HG03280 (cell line): ENCODE measurements at regions not wholly inside any gene's neighbourhood (a gene's known extent, or its start where the extent isn't known, plus 50 kb on each side); places are given as distances from the start of the nearest gene placed in this dataset.

Experiments used
- ATAC-seq: cut with Tn5 transposase; IDR thresholded peaks from one replicate; pipeline ENCODE4 v1.9.1; 2021; ENCODE audit warnings: mild to moderate bottlenecking, moderate library complexity; ENCODE audit not compliant: unreplicated experiment

DNA sequence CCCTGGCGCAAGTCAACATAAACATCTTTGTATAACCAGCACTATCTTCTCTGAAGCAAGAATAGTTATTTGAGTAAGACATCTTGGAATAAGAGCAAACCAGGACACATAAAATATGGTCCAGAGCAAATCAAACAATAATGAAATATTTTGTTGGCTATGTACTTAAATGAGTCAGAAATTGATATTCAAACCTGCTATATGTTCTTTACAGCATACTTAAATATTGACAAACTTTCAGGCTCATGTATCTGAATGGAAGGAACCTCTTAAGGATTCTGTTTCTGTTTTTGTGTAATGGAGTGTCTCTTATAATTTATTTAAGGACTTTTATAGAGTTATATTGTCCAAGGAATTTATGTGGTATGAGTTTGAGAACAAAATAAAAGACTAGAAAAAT lies 747.3 kb downstream of the EFNA5 start:
- no peak for ATAC-seq

GRCh38 chr5:106921567-106921966 lies 749.2 kb downstream of the EFNA5 start:
- no peak for ATAC-seq

DNA sequence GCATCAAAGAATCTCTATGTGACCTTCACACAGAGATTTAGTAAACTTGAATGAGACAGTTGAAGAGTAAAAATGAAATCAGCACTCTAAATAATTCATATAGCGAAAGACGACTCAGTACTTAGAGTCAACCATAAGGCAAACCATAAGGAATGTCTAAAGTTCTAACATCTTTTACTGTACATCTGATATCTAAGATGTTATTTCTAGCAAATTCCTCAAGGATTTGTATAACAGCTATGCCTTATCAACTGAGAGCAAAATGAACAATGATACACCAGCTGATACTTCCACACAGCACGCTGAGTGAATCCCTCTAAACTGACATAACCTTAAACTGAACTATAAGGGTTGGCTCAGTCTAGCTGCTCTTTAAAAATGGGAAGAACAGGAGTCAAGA lies 760.3 kb downstream of the EFNA5 start:
- no peak for ATAC-seq

GRCh38 chr5:106909716-106910115 lies 761.0 kb downstream of the EFNA5 start:
- ATAC-seq: no peak

DNA sequence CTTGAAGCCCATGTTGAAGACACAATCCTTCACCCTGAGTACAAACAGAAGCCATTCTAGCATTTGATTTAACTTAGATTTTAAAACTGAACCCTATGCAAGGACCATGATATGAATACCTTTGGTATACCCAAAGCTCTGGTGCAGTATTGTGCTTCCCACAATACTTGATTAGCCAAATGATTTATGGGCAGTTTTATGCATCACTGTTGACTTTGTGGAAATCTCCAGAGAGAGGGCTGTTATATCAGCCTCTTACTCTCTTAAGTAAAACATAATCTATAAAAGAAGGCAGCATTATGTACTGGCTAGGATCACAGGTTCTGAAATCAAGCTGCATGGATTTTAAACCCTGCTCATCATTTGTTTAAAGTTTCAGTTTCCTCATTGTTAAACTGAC lies 762.8 kb downstream of the EFNA5 start:
- no peak for ATAC-seq

DNA sequence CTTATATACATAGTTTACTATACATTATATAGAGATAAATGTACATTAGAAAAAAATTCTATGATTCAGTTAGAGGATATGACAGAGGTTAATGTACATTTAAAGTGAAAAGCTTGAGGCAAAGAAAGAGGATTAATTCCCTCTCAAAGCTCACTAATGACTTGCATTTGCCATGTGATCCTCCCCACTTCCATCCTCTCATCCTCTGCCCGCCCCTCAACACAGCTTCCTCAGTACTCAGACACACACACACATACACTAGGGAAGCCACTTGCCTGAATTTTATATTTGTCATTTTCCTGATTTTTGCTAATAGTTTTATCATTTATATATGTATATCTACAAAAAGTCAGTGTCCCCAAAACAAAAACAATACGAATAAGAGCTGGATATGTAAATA lies 764.5 kb downstream of the EFNA5 start:
- no peak for ATAC-seq

- no peak for ATAC-seq
Observed at GRCh38 chr5:106894964-106895363, 775.8 kb downstream of the EFNA5 start.

DNA sequence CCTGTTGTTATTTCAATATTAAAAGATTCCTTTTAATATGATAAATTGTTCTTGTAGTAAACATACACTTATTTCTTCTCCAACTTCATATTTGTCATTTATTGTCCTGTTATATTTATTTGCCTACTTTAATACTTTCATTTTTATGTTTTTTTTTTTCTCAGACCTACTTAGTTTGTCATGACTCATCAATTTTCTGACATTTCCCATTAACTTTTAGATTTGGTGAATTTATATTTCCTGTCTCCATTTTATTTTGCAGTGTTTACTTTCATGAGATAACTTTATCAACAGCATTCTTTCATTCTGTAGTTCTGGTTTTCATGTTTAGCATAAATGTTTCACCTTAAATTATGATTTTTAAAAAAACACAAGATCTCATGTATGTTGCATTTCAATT lies 788.7 kb downstream of the EFNA5 start:
- ATAC-seq: no peak

DNA sequence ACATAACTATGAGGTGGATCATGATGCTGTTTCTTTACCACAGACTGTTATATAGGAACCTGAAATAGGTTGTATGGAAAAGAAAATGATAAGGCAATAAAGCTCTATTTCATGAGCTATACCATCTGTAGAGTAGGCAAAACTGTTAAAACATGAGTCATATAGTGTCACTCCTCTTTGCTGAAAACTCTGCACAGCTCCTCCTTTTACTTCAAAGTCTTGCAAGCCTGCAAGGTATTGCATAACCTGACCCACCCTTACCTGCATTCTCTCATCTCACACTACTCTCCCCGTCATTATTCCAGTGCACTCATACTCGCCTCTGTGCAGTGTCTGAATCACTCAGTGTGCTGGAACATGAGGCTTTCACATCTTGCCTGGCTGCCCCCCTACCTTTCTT lies 790.1 kb downstream of the EFNA5 start:
- no peak for ATAC-seq

DNA sequence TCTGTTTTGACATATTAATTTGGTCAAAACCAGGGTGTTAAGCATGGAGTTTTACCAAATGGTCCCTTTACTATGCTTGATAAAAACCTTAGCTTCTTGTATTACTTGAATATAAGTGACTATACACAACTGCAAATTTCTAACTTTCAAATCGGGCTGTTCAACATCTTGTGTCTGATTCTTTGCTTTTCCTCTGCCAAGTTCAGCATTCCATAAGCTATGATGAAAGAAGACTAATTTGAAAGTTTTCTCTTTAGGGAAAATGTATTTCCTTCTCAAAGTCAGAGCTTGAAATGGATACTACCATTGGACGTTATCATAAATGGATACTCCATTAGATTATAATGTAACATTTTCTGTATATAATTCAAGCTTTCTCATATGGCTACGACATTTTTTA lies 792.9 kb downstream of the EFNA5 start:
- ATAC-seq: no peak

GRCh38 chr5:106876665-106877194 lies 794.0 kb downstream of the EFNA5 start:
- no peak for ATAC-seq

- peak; percentile 6 for ATAC-seq
Observed at GRCh38 chr5:106876298-106876622, 794.5 kb downstream of the EFNA5 start.

GRCh38 chr5:106875591-106876297 lies 795.0 kb downstream of the EFNA5 start:
- ATAC-seq: peak; percentile 68

DNA sequence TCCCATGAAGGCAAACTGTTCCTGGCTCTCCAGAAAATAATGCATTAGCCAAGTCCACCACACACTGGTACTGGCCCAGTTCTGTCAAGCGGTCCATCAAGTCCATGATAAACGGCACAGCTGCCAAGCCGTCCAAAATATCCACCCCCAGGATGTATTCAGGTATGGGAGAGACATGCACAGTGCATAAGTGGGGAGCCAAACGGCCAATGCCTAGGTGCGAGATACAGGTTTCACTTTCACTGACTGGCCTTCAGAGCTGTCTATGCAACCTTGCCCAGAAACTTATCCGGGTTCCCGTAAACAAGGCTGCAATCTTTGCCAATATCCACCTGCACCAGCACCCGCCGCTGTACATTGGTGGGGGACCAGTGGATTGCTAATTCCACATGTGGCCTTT lies 795.8 kb downstream of the EFNA5 start:
- ATAC-seq: no peak

DNA sequence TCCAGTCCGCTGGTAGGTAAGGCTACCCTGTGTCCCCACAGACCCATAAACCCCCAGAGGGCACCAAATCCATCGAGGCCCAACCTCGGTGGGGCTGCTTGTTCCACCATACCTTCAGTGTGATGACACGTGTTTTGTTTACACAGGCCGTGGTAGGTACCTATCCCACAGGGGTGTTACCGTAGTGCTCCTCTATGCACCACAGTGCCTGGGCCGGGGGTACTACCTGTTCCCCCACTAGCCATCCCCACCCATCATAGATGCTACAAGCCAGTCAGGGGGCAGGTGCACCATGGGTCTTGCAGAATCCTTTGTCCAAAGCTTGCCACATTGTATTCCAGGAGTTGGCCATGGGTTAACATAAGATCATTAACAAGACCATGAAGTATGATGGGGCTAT lies 796.2 kb downstream of the EFNA5 start:
- no peak for ATAC-seq

GRCh38 chr5:106873568-106873967 lies 797.2 kb downstream of the EFNA5 start:
- no peak for ATAC-seq

DNA sequence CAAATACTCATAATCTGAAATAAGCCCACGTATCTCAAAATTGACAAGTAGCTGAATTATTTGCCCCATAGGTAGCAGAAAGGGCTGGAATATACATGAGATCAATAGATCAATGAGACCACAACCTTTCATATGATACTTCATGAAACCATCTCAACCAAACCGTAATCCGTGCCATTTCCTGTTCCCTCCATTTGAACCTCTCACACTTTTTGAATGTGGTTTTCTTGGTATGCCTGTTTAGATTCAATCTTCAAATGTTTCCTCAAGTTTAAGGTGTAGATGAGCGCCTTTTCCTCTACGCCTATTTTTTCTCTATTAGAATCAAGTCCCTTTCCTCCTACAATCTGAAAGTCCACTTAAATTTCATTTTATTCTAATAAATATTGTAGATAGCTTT lies 805.5 kb downstream of the EFNA5 start:
- ATAC-seq: no peak

DNA sequence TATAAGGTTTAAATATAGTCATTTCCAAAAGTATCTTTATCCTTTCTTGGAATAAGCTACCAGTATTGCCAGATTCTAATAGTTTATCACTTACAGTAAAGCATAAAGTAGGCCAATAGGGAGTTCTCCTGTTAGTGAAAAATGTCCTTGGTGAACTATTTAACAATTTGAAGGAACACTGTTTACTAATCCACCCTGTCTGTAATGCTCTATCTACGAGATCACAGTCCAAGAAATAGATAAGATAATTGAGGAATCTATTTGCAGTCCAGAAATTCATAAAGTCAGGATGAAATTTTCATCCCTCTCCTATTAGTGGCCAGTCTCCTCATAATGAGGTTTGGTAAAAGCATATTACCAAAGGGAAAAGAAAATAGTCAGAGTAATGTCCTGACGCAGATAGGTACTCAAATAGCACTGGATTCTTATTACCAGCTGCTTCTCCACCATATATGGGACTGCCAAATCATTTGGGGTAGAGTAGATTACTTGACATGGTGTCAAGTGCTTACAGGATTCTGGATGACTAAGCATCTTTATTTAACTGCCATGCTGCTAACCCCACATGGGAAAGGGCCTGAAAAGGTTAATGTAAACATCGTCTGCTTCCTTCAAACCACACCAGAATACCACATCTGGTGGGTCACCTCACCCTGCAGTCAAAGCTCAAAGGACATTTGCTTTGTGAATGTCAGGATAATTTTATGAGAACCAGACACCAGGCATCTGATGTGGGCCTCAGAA lies 808.1 kb downstream of the EFNA5 start:
- ATAC-seq: no peak

DNA sequence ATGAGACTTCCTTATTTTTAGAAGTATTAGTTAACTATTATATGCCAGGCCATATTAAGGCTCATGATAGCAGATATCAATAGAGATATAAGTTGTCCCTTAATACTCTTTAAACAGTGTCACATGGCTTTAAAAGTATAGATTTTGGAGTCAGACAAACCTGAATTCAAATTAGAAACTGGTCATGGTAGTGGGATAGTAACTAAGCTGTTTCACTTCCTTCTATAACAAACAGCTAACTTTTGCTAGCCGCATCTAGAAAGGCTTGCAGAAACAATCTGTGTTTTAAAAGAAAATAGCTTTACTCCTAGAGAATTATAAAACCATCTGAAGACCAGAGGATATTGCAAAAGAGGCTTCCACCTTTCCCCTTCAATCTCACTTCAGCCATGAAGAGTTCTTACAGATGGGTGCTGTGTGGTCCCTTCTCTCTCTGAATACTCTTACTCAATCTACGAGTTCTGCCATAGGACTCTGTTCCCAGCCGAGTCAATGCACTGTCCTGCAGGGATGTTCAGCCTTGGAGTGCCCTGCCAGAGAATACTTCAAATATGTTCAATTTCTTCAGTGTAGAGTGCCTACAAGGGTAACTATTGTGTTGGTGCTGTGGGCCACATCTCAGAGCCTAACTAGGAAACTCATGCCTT lies 810.2 kb downstream of the EFNA5 start:
- ATAC-seq: no peak

DNA sequence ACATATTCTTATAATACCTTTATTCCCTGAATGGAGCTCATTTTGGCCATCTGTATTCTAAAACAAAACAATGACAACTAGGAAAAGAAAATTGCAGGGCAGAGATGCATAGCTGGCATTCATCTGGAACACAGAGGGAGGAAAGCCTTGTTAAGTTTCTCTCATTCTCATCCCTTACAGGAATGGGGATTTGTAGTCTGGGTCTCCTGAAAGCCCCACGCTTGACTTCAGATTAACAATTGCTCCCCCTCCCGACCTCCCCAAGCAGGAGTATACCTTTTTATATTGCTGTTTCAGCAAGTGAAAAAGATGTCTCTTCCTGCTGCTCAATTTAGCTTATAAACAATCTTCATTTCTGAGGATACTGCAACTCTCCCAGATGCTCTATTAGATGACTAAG lies 812.1 kb downstream of the EFNA5 start:
- ATAC-seq: no peak

GRCh38 chr5:106854922-106855321 lies 815.8 kb downstream of the EFNA5 start:
- ATAC-seq: no peak

GRCh38 chr5:106854105-106854687 lies 816.5 kb downstream of the EFNA5 start:
- no peak for ATAC-seq
